K562 (cell line): ENCODE measurements at regions not wholly inside any gene's neighbourhood (a gene's known extent, or its start where the extent isn't known, plus 50 kb on each side); places are given as distances from the start of the nearest gene placed in this dataset.

Experiments
- ATF6 ChIP-seq: sonication (generic); formaldehyde crosslinking; IDR thresholded peaks from 2 replicates; pipeline ENCODE4 v1.4.0; 2020; ENCODE audit warnings: mild to moderate bottlenecking, missing genetic modification reagents
- CHD7 ChIP-seq: fragments of 200-600 bp; sonication (generic); IDR thresholded peaks from one replicate; pipeline ENCODE4 v1.6.1; 2012; ENCODE audit warnings: mild to moderate bottlenecking, low read depth, low read length, inconsistent platforms
- GATA2 ChIP-seq: sonication (generic); formaldehyde crosslinking; IDR thresholded peaks from 2 replicates; pipeline ENCODE4 v1.4.0; 2020; ENCODE audit warnings: mild to moderate bottlenecking, missing genetic modification reagents
- HEY1 ChIP-seq: fragments of 250-450 bp; sonication (Bioruptor Pico); IDR thresholded peaks from 2 replicates; pipeline ENCODE4 v1.5.0; 2020; ENCODE audit warnings: mild to moderate bottlenecking, moderate library complexity, borderline replicate concordance
- KDM5B ChIP-seq: fragments of 200-600 bp; sonication (generic); IDR thresholded peaks from 2 replicates; pipeline ENCODE4 v1.6.1; 2012; ENCODE audit warnings: low read depth, mild to moderate bottlenecking, moderate library complexity, low read length, control low read depth, inconsistent platforms; ENCODE audit not compliant: insufficient replicate concordance
- NR0B1 ChIP-seq: fragments of 450-650 bp; IDR thresholded peaks from one replicate; pipeline ENCODE4 v1.6.1; 2018; ENCODE audit warnings: mild to moderate bottlenecking, moderate library complexity; ENCODE audit not compliant: partially characterized antibody
- TFAP4 ChIP-seq: sonication (generic); formaldehyde crosslinking; IDR thresholded peaks from 2 replicates; pipeline ENCODE4 v1.8.0; 2022; ENCODE audit warnings: missing genetic modification reagents, mild to moderate bottlenecking, moderate library complexity, borderline replicate concordance
- U2AF1 ChIP-seq: fragments of 200-400 bp; formaldehyde crosslinking; optimal IDR thresholded peaks from 2 replicates; pipeline ENCODE3; 2017; ENCODE audit warnings: mild to moderate bottlenecking, low read depth, low read length, moderate library complexity
- ZBTB1 ChIP-seq: sonication (generic); formaldehyde crosslinking; IDR thresholded peaks from 2 replicates; pipeline ENCODE4 v1.8.1; 2023; ENCODE audit warnings: missing genetic modification reagents, low read depth, mild to moderate bottlenecking, borderline replicate concordance
- ZNF24 ChIP-seq: fragments of 450-650 bp; IDR thresholded peaks from 2 replicates; pipeline ENCODE4 v1.6.1; 2016

- TF ChIP-seq CHD7 (no peak), HEY1 (CRISPR knock-in tag) (no peak), GATA2 (no peak), ZNF24 (no peak), ATF6 (no peak), NR0B1 (no peak), U2AF1 (no peak), TFAP4 (CRISPR knock-in tag) (no peak), ZBTB1 (no peak), KDM5B (no peak)
These were observed 225.8 kb upstream of the SLC10A2 start (continued) for GRCh38 chr13:103291798-103292572.
